SH-SY5Y (cell line): ENCODE measurements at regions not wholly inside any gene's neighbourhood (a gene's known extent, or its start where the extent isn't known, plus 50 kb on each side); places are given as distances from the start of the nearest gene placed in this dataset.

Experiments
- GATA2 ChIP-seq: IDR thresholded peaks from 2 replicates; pipeline ENCODE4 v1.6.1; 2011; ENCODE audit warnings: mild to moderate bottlenecking, low read depth, low read length
- GATA3 ChIP-seq: IDR thresholded peaks from 2 replicates; pipeline ENCODE4 v1.6.1; 2011; ENCODE audit warnings: low read depth, mild to moderate bottlenecking, low read length, moderate library complexity

DNA sequence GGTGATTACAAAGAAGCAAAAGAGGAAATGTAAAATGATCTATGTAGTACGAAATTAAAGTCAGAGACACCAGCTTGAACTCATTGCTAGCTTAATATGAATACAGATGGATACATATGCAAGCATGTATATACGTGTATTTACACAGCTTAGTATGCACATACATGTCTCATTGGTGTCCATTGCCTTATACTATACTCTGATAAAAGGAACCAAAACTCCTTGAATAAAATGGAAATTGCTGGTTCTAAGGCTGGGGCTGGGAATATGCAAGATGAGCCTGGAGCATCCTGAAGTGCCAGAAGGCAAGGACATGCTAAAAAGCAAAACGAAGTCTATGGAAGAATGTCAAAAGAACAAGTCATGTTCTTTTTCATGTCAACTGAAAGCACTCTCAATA is 1424.4 kb upstream of the SLC39A10 start:
- TF ChIP-seq GATA2 (no peak), GATA3 (no peak)
